GM12865 (cell line): ENCODE measurements at regions not wholly inside any gene's neighbourhood (a gene's known extent, or its start where the extent isn't known, plus 50 kb on each side); places are given as distances from the start of the nearest gene placed in this dataset.
A peak's percentile ranks its signal among the peaks of the same experiment; 100 is the strongest.
"Not testable (repeated sequence)": the region's sequence is repeated elsewhere in the genome, so short reads cannot be mapped to it uniquely, and the experiment has no call there.

Source experiments
- DNase-seq: peaks from one replicate; pipeline ENCODE4 v3.0.0; 2010; ENCODE audit warnings: low read depth
- H3K4me3 ChIP-seq: 2 replicates; pipeline ENCODE4 v1.5.1; 2011; ENCODE audit warnings: mild to moderate bottlenecking, low read depth, low read length, control low read depth
- TF ChIP-seq, protein P1 (sequence below): IDR thresholded peaks from 2 replicates; pipeline ENCODE4 v1.5.1; 2011; ENCODE audit warnings: low read length, control low read depth, low read depth, inconsistent platforms; ENCODE audit not compliant: insufficient read depth; ENCODE audit errors: missing control alignments

DNA sequence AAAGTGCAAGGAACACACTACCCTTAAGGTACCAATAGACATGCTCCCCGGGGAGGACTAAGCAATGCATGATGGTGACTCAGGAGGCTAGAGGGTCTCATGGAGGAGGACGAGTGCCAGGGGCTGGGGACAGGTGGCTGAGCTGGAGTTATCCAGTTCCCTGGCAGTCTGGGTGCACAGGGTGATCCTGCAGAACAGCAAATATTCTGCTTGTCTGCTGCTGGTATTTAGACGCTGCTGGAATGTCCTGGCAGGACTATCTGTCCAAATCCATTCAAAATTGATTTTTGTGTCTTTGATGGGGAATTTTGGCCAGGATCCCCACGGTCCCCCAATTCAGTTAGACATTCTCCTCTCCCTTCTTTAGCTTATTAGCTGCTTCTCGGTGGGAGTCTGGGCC is 138.7 kb downstream of the C12orf75 start:
- no peak overlapping the region for H3K4me3 ChIP-seq
- TF ChIP-seq, protein P1, sequence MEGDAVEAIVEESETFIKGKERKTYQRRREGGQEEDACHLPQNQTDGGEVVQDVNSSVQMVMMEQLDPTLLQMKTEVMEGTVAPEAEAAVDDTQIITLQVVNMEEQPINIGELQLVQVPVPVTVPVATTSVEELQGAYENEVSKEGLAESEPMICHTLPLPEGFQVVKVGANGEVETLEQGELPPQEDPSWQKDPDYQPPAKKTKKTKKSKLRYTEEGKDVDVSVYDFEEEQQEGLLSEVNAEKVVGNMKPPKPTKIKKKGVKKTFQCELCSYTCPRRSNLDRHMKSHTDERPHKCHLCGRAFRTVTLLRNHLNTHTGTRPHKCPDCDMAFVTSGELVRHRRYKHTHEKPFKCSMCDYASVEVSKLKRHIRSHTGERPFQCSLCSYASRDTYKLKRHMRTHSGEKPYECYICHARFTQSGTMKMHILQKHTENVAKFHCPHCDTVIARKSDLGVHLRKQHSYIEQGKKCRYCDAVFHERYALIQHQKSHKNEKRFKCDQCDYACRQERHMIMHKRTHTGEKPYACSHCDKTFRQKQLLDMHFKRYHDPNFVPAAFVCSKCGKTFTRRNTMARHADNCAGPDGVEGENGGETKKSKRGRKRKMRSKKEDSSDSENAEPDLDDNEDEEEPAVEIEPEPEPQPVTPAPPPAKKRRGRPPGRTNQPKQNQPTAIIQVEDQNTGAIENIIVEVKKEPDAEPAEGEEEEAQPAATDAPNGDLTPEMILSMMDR = no peak
- no peak for DNase-seq

DNA sequence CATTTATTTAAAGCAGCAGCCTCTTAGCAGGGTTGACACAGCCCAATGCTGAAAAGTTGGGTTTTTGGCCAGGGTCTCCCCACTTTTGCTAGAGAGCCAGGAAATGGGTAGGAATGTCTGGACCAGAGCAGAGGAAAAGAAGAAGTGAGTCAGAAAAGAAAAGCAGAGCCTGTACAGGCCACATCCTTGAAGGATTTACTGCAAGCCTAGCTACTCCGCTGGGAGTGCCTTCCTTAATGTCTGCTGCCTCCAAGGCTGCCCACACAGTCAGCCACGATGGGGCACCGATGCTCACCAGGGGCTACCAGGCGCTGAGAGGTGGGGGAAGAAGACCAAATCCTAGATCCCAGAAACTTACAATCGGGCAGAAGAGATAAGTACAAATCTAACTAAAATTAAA is 139.2 kb downstream of the C12orf75 start:
- TF ChIP-seq, protein P1 = no peak
- no peak overlapping the region for H3K4me3 ChIP-seq
- no peak for DNase-seq

DNA sequence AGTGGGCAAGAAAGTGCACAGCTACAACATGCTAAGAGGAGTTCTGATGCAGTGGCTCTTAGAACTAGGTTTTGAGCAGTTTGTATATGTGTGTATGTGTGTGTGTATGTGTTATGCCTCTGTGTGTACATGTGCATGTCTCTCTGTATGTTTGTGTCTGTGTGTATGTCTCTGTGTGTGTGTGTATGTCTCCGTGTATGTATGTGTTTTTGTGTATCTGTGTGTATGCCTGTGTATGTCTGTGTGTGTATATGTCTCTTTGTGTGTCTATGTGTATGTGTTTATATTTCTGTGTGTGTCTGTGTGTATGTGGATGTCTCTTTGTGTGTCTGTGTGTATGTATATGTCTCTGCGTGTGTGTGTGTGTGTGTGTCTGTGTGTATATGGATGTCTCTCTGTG is 139.6 kb downstream of the C12orf75 start:
- TF ChIP-seq, protein P1 = no peak
- no peak overlapping the region for H3K4me3 ChIP-seq
- no peak for DNase-seq

DNA sequence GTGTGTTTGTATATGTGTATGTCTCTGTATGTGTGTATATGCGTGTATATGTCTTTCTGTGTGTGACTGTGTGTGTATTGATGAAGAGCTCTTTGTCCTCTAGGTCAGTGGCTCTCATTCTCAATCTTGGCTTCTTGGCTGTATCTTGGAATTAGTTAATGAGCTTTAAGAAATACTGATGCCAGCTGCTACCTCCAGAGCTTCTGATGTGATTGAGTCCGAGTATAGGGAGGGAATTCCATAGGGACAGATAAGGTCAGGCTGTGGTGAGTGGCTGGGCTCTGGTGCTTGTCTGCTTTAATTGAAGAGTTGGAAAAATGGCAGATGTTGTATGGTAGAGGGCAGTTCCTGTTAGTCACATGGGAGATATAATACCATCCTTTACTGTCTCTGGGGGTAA is 140.1 kb downstream of the C12orf75 start:
- TF ChIP-seq, protein P1 = no peak
- DNase-seq = no peak
- no peak overlapping the region for H3K4me3 ChIP-seq

DNA sequence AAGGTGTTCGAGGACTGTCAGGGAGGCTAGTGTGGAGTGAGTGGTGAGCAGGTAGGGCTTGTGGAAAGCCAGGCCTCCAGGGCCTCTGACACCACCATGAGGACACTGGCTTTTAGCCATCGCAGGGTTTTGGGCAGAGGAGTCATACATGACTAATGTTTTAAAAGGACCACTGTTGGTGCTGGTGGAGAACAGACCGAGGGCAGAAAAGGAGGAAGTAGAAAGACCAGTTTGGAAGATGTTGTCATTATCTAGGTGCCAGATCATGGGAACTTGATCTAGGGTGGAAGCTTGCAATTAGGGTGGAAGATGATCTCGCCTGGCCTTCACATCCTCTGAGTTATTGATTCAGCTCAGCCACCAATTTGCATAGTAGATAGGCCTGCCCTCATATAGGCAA is 144.2 kb downstream of the C12orf75 start:
- no peak for DNase-seq
- TF ChIP-seq, protein P1 = no peak
- H3K4me3 ChIP-seq = no peak overlapping the region

DNA sequence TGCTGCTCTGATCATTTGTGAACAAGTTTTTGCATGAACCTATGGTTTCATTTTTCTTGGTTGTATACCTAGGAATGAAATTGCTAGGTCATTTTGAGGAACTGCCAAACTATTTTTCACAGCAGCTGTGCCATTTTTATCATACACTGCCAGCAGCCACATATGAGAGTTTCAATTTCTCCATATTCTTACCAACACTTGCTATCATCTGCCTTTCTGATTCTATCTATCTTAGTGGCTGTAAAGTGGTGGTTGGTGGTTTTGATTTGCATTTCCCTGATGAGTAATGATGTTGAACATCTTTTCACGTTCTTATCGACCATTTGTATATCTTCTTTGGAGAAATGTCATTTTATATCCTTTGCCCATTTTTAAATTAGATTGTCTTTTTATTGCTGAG is 146.1 kb downstream of the C12orf75 start:
- DNase-seq = peak; percentile 34
- no peak overlapping the region for H3K4me3 ChIP-seq
- TF ChIP-seq, protein P1 = no peak

DNA sequence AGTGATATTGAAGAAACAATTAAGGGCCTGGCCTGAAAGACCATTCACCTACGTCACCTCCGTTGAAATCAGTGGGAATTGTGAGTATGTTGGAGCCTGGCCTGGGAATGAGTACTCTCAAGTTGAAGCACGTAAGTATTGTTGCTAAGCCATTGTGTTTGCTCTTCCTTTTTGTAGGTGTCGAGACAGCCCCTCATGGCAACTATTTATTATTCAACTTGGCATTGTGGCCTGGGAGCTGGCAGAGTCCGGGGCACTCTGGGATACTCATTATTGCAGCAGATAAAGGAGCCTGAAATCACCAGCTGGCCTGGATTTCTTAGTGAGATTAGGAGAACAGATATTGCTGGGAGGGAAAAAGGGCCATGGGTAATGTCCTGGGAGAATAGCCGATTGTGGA is 147.4 kb downstream of the C12orf75 start:
- TF ChIP-seq, protein P1 = no peak
- no peak overlapping the region for H3K4me3 ChIP-seq
- DNase-seq = no peak

DNA sequence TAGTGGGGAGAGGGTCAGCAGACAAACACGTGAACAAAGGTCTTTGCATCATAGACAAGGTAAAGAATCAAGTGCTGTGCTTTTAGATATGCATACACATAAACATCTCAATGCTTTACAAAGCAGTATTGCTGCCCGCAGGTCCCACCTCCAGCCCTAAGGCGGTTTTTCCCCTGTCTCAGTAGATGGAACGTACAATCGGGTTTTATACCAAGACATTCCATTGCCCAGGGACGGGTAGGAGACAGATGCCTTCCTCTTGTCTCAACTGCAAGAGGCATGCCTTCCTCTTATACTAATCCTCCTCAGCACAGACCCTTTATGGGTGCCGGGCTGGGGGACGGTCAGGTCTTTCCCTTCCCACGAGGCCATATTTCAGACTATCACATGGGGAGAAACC is 148.3 kb downstream of the C12orf75 start:
- DNase-seq, H3K4me3 ChIP-seq: not testable (repeated sequence)
